ENCODE measurements at regions not wholly inside any gene's neighbourhood (a gene's known extent, or its start where the extent isn't known, plus 50 kb on each side); places are given as distances from the start of the nearest gene placed in this dataset.
A peak's percentile ranks its signal among the peaks of the same experiment; 100 is the strongest.

DNA sequence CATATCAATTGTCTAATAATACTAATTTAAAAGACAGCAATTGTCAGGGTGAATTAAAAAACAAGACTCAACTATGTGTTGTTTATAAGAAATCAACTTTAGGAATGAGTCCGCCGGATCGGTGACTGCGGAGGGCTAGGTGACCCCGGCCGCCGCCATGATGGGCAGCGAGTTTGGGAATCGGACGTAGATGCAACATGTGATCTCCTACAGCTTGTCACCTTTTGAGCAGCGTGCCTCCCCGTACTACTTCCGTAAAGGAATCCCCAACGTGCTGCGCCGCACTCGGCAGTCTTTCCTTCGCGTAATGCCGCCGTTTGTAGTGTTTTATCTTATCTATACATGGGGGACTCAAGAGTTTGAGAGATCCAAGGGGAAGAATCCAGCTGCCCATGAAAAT lies 742.5 kb upstream of the PABPC4L start:
- H3K9me3 ChIP-seq (ENCODE audit: control insufficient read depth in 2 of 3, insufficient read depth in 1 of 3, low read length in 3 of 3) = no peaks in the 10 kb centered on the region
- no peaks in the 10 kb centered on the region for H3K36me3 ChIP-seq (ENCODE audit: control insufficient read depth in 2 of 3, insufficient read depth in 3 of 3, low read length in 3 of 3)
- H3K4me3 ChIP-seq (ENCODE audit: low read length in 3 of 3) = no peak overlapping the region
- no peak overlapping the region for H3K9ac ChIP-seq (ENCODE audit: low read length in 3 of 3)
- H3K27me3 ChIP-seq (ENCODE audit: control insufficient read depth, insufficient read depth, low read length) = no peaks in the 10 kb centered on the region
- DNase-seq (no peak), FAIRE-seq (no peak)
- H3K4me1 ChIP-seq (ENCODE audit: control insufficient read depth in 2 of 3, insufficient read depth in 2 of 3, low read depth in 1 of 3, low read length in 3 of 3) = no peaks in the 10 kb centered on the region
- H3K27ac ChIP-seq (ENCODE audit: low read depth in 2 of 2, low read length in 2 of 2) = no peak overlapping the region
- intact Hi-C loops (cut with DNase I) = no loop called here
- TF ChIP-seq, protein P1, sequence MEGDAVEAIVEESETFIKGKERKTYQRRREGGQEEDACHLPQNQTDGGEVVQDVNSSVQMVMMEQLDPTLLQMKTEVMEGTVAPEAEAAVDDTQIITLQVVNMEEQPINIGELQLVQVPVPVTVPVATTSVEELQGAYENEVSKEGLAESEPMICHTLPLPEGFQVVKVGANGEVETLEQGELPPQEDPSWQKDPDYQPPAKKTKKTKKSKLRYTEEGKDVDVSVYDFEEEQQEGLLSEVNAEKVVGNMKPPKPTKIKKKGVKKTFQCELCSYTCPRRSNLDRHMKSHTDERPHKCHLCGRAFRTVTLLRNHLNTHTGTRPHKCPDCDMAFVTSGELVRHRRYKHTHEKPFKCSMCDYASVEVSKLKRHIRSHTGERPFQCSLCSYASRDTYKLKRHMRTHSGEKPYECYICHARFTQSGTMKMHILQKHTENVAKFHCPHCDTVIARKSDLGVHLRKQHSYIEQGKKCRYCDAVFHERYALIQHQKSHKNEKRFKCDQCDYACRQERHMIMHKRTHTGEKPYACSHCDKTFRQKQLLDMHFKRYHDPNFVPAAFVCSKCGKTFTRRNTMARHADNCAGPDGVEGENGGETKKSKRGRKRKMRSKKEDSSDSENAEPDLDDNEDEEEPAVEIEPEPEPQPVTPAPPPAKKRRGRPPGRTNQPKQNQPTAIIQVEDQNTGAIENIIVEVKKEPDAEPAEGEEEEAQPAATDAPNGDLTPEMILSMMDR (IDR thresholded peaks at IDR 0.05; ENCODE audit: borderline replicate concordance, extremely low read depth, insufficient read depth) = no peak

DNA sequence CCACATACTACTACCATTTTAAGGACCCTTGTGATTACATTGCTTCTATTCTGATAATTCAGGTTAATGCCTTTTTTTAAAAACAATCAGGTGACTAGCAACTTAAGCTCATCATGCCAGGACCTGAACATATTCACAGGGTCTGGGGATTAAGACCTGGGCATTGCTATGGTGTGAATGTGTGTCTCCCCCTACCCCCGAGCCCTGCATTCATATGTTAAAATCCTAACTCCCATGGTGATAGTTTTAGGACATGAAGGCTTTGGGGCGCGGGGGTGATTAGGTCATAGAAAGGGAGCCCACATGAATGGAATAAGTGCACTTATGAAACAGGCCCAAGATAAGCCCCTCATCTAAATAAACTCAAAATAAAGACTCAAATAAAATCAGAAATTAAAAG lies 734.4 kb upstream of the PABPC4L start:
- DNase-seq = no peak
- Histone ChIP-seq H3K9ac (ENCODE audit: low read length in 3 of 3) (no peak overlapping the region), H3K4me1 (ENCODE audit: control insufficient read depth in 2 of 3, insufficient read depth in 2 of 3, low read depth in 1 of 3, low read length in 3 of 3) (no peaks in the 10 kb centered on the region), H3K27ac (ENCODE audit: low read depth in 2 of 2, low read length in 2 of 2) (no peak overlapping the region), H3K9me3 (ENCODE audit: control insufficient read depth in 2 of 3, insufficient read depth in 1 of 3, low read length in 3 of 3) (no peaks in the 10 kb centered on the region), H3K36me3 (ENCODE audit: control insufficient read depth in 2 of 3, insufficient read depth in 3 of 3, low read length in 3 of 3) (no peaks in the 10 kb centered on the region), H3K27me3 (ENCODE audit: control insufficient read depth, insufficient read depth, low read length) (no peaks in the 10 kb centered on the region), H3K4me3 (ENCODE audit: low read length in 3 of 3) (no peak overlapping the region)
- TF ChIP-seq, protein P1 (IDR thresholded peaks at IDR 0.05; ENCODE audit: borderline replicate concordance, extremely low read depth, insufficient read depth) = no peak
- FAIRE-seq = no peak
- intact Hi-C loops (cut with DNase I) = no loop called here

DNA sequence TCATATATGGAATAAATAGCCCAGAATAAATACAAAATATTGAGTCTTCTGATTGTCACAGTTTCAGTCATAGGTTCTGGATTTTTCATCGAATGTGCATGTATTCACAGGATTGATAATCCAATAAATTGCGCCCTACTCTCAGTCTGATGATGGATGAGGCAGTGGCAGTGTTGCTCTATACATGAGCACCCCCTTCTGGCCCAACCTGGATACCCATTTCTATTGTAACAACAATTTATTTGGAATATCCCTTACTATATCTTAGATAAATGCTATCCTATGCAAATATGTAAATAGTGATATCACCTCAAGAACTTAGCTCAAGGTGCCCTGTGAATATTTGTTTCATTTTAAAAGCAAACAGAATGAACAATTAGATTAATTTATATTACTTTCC lies 733.7 kb upstream of the PABPC4L start:
- no peak overlapping the region for H3K9ac ChIP-seq (ENCODE audit: low read length in 3 of 3)
- intact Hi-C loops (cut with DNase I) = no loop called here
- H3K27me3 ChIP-seq (ENCODE audit: control insufficient read depth, insufficient read depth, low read length) = no peaks in the 10 kb centered on the region
- TF ChIP-seq, protein P1 (IDR thresholded peaks at IDR 0.05; ENCODE audit: borderline replicate concordance, extremely low read depth, insufficient read depth) = peak; percentile 12
- H3K4me1 ChIP-seq (ENCODE audit: control insufficient read depth in 2 of 3, insufficient read depth in 2 of 3, low read depth in 1 of 3, low read length in 3 of 3) = no peaks in the 10 kb centered on the region
- DNase-seq = no peak
- H3K4me3 ChIP-seq (ENCODE audit: low read length in 3 of 3) = no peak overlapping the region
- H3K9me3 ChIP-seq (ENCODE audit: control insufficient read depth in 2 of 3, insufficient read depth in 1 of 3, low read length in 3 of 3) = no peaks in the 10 kb centered on the region
- no peak for FAIRE-seq
- H3K27ac ChIP-seq (ENCODE audit: low read depth in 2 of 2, low read length in 2 of 2) = no peak overlapping the region
- H3K36me3 ChIP-seq (ENCODE audit: control insufficient read depth in 2 of 3, insufficient read depth in 3 of 3, low read length in 3 of 3) = no peaks in the 10 kb centered on the region
